ENCODE measurements at regions not wholly inside any gene's neighbourhood (a gene's known extent, or its start where the extent isn't known, plus 50 kb on each side); places are given as distances from the start of the nearest gene placed in this dataset.

- TF ChIP-seq CTCF (IDR thresholded peaks at IDR 0.05) = no peak
- TF ChIP-seq POLR2A (IDR thresholded peaks at IDR 0.05) = no peak
- TF ChIP-seq POLR2AphosphoS5 (IDR thresholded peaks at IDR 0.05) = no peak
- no peak for TF ChIP-seq EP300 (IDR thresholded peaks at IDR 0.05; ENCODE audit: low read depth)
Measured at GRCh38 chr18:78405763-78406162, 573.9 kb upstream of the SALL3 start.
